ENCODE measurements at regions not wholly inside any gene's neighbourhood (a gene's known extent, or its start where the extent isn't known, plus 50 kb on each side); places are given as distances from the start of the nearest gene placed in this dataset.

DNA sequence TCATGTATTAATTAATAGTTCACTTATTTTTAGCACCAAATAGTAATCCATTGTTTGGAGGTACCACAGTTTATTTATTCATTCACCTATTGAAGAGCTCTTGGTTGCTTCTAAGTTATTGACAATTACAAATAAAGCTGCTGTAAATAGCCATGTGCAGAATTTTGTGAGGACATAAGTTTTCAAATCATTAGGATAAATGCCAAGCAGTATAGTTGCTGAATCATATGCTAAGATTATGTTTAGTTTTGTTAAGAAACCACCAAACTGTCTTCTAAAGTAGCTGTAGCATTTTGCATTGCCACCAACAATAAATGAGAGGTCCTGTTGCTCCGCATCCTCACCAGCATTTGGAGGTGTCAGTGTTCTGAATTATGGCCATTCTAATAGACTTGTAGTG lies 2126.8 kb downstream of the PCDH9 start:
- DNase-seq: no peak

GRCh38 chr13:65095161-65096082 lies 2134.7 kb downstream of the PCDH9 start:
- no peak for DNase-seq

DNA sequence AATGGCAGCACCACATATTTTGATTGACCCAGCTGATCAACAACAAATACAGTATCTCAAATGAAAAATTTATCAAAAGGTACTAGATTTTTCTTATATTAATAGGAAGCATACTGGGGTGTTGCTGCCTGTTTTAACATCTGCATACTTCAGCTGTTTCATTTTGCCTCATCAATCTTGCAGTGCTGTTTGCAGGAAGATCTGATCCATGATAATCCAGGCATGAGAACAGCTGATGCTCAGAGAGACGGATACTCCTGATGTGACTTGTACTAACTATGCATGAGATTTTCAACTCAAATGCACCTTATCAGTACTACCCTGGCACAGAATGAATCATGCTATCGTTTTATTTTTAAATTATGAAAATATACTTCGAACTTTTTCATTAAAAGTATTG lies 2136.8 kb downstream of the PCDH9 start:
- no peak for DNase-seq

GRCh38 chr13:65091031-65091430 lies 2139.1 kb downstream of the PCDH9 start:
- DNase-seq: no peak

GRCh38 chr13:65090186-65090585 lies 2139.9 kb downstream of the PCDH9 start:
- DNase-seq: no peak

DNA sequence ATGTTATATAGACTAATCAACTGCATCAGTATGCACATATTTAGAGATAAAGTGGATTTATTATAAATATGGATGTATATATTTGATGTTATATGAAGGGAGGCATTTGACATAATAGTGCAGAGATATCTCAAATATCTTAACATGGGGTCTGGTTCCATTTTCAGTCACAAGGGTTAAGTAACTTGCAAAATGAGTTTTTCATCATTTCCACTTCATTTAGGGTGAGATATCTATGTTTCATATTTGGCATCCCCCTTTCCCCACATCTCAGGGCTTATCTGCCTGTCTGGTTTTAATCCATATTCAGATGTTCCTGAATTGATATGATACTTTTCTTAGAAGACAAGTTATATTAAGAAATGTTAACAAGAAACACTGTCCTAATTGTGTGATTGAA lies 2141.2 kb downstream of the PCDH9 start:
- no peak for DNase-seq

GRCh38 chr13:65085977-65086376 lies 2144.2 kb downstream of the PCDH9 start:
- no peak for DNase-seq

GRCh38 chr13:65074248-65074647 lies 2155.9 kb downstream of the PCDH9 start:
- no peak for DNase-seq

GRCh38 chr13:65064967-65065366 lies 2165.2 kb downstream of the PCDH9 start:
- no peak for DNase-seq

- DNase-seq: no peak
These were observed 2166.4 kb downstream of the PCDH9 start for GRCh38 chr13:65063753-65064152.

DNA sequence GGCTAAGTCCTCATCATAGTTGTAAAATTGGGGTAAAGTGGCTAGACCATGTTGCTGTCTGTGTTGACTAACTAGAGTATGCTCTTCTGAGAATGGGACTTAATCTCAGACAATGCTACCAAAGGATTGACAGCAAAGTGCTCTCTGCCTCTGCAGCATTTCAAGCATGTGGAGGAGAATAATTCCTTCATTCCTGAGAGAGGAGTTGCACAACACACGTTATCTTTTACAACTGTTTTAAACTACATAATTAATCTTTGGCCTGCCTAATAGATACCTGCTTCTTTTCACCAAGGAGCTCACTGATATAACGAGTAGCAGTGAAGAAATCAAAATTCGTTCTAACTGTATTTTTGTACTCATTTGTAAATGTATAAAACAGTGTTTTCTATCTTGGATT lies 2172.2 kb downstream of the PCDH9 start:
- DNase-seq: no peak

DNA sequence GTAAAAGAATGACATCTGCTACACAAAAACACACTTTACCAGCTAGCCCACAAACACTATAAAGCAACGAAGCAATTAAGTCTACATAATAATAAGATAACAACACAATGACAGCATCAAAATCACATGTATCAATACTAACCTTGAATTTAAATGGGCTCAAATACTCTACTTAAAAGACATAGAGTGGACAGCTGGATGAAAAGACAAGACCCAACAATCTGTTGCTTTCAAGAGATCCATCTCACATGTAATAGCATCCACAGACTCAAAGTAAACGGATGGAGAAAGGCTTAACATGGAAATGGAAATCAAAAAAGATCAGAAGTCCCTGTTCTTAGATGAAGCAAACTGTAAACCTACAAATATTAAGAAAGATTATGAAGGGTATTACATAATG lies 2175.9 kb downstream of the PCDH9 start:
- no peak for DNase-seq

DNA sequence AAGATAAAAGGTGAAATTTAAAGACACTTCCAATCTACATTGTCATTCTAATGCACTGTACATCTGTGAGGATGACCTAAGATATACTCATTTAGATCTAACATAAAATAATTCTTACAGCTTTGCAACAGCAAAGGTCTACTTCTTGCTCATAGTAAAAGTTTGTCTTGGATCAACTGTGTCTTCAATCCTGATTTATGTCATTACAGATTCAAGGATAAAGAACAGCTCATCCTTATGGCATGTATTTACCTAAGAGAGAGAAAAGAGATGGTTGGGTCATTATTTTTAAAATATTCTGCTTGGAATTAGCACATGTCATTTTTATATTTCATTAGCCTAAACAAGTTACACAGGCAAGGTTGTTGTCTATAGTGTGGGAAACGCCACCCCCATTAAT lies 2193.1 kb downstream of the PCDH9 start:
- no peak for DNase-seq

DNA sequence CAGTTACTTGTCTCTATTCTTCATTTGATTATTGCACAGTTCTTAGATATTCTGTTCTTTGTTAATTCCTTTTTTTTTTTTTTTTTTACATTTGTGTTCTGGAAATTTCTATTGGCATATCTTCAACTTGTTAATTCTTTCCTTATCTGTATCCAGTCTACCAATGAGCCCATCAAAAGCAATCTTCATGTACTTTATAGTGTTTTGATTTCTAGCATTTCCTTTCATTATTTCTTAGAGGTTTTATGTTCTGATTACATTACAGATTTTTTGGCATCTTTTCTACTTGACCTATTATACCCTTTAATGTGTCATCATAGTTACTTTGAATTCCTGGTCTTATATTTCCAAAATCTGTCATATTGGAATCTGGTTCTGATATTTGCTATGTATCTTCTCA lies 2194.8 kb downstream of the PCDH9 start:
- DNase-seq: no peak

GRCh38 chr13:65034266-65034665 lies 2195.9 kb downstream of the PCDH9 start:
- DNase-seq: no peak

DNA sequence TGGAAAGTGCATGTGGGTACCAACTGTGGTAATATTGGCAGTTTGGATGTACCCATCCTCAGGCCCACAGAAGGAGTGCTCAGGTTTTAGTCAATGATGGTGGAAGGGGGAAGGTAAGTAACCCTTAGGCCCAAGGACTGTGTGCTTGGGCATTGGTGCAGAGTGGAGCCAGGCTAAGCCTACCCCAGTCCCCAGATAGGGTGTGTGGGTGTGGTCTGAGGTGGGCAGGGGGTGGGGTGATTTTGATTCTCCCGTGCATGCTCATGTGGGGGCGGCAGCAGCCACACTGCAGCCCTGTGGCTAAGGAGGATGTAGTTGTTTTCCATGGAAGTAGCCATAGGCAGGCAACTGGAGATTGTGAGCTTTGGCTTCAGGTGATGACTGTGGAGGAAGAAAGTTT lies 2197.3 kb downstream of the PCDH9 start:
- no peak for DNase-seq

DNA sequence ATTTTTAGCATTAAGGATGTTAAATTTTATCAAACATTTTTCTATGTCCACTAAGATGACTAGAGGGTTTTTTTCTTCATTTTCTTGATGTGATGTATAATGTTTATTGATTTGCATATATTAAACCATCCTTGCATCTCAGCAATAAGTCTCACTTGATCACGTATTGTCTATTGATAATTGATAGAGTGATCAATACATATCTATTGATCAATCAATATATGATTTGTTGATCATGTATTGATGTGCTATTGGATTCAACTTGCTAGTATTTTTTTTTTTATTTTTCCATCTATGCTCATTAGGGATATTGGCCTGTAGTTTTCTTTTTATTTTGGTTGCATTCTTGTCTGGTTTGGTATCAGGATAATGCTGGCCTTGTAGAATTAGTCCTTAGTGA lies 2202.0 kb downstream of the PCDH9 start:
- no peak for DNase-seq

DNA sequence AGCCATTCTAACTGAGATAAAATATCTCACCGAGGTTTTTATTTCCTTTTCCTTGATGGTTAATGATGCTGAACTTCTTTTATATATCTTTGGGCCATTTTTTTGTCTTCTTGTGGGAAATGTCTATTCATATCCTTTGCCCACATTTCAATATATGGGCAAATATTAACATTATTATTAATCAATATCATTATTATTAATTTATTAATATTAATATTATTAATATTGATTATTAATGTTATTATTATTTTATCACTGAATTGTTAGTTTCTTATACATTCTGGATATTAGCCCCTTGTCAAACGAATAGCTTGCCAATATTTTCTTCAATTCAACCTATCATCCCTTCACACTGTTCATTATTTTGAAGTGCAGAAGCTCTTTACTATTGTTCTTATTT lies 2203.6 kb downstream of the PCDH9 start:
- DNase-seq: no peak

GRCh38 chr13:65011378-65011777 lies 2218.8 kb downstream of the PCDH9 start:
- no peak for DNase-seq

- no peak for DNase-seq
These were observed 2232.7 kb downstream of the PCDH9 start for GRCh38 chr13:64997438-64997837.

DNA sequence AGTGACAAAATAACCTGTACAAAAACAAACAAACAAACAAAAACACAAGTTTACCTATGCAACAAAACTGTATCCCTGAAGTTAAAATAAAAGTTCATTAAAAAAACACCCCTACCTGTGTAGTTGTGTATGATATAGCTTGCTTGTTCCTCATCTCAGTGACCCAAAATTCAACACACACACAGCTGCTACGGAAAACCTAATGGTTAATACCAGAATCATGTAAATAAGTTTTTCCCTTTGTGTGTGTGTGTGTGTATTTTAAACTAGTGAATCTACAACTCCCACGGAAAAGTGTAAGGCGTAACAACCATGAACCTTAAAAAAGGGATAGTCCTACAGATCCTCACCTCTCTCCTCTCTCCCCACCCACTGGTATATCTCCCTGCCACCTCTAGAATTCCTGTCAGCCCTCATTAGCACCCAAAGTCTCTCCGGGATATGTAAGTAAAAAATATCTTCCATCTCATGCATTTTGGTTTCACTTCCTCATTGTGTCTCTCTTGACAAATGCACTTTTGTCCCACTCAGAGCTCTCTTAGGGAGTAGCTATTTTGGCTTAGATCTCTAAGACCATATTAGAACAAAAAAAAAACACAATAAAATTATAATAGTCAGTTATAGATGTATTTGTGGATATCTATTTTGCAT lies 2236.5 kb downstream of the PCDH9 start:
- DNase-seq: no peak

DNA sequence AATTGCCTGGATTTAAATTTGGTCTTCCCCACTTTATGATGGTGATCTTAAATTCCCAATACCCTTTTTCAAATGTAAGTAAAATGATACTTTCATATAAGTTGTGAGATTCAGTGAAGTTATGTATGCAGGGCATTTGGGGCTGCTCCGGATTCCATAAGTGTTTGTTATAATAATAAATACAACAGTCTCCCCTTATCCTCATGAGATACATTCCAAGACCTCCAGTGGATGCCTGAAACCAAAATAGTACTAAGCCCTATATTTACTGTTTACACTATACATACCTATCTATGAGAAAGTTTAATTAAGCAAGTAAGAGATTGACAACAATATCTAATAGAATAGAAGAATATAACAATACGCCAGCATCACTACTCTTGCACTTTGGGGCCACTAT lies 2237.8 kb downstream of the PCDH9 start:
- DNase-seq: no peak

DNA sequence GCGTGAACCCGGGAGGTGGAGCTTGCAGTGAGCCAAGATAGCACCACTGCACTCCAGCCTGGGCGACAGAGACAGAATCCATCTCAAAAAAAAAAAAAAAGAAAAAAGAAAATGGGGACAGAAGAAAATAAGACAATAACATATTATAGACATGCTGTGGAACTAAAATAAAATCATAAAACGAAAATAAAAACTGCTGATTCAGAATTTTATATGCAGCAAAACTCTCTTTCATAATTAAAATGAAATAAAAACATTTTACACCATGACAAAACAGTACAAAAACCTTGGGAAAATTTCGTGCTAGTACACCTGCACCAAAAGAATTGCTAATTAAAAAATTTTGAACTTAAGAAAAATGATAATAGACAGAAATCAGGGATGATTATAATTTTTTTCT lies 2245.1 kb downstream of the PCDH9 start:
- DNase-seq: no peak

DNA sequence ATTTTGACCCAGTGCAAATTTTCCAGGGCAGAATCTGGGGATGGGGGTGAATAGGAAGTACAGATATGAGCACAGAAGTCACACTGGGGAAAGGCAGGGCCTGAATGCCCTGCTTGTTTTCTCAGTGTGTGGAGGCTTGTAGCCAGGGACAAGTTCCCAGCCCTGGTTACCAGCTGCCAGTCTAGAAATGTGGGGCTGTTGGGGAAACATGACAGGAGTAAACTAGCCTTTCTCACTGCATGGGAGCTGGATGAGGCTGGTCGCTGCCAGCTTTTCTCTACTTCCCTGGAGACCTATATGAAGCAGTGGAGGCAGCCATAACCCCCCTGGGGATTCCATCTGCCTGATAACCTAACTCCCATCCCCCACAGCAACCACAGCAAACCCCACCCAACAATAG lies 2267.7 kb downstream of the PCDH9 start:
- no peak for DNase-seq
